GM19351 (cell line): ENCODE measurements at regions not wholly inside any gene's neighbourhood (a gene's known extent, or its start where the extent isn't known, plus 50 kb on each side); places are given as distances from the start of the nearest gene placed in this dataset.

Experiments used
- ATAC-seq: cut with Tn5 transposase; IDR thresholded peaks from one replicate; pipeline ENCODE4 v1.9.1; 2021; ENCODE audit warnings: mild to moderate bottlenecking, moderate library complexity; ENCODE audit not compliant: unreplicated experiment

DNA sequence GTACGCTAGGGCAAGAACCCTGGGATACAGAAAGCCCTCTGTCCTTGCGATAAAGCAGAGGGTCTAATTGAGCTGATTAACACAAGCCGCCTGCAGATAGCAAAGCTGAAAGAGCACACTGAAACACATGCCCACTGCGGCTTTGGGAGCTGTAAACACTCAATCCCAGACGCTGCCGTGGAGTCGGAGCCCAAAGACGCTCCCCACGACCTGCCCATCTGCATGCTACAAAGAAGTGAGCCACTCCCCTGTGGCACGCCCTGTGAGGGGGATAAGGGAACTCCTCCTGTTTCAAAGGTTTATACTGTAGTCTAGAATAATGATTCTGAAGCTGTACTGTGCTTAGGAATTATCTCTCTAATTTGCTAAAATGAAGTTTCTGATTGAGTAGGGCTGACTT is 985.6 kb upstream of the GHITM start:
- no peak for ATAC-seq

DNA sequence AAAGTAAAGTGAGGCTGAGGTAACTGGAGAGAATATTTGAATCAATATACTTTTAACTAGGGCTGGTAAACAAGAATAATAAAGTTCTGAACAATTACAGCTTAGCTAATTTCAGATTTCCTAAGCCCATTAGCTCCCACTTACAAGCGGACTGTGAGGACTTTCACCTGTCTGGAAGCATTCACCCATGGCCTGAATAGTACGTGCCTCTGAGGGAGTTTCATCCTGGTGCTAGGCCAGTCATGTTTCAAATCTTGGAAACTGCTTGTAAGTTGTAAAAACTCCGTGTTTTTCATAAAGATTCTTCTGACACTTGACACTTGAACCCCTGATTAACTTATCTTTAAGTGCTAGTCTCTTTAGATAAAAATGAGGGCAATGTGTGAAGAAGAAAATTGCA is 975.2 kb upstream of the GHITM start:
- ATAC-seq, result no peak

DNA sequence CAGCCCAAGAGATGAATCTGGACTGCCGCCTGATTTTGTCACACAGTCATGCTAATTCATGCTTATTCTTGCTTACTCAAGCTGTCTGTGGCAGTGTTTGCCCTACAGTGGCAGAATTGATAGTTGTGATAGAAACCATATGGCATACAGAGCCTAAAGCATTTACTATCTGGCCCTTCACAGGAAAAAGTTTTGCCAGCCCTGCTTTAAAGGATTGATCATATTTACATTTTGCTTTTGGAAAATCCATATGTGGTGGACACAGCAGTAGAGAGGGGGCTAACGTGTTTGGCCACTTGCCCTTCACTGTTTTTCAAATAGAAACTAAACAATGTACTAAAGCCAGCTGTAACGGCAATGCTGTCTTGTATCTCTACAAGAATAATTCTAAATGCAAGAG is 974.0 kb upstream of the GHITM start:
- no peak for ATAC-seq

DNA sequence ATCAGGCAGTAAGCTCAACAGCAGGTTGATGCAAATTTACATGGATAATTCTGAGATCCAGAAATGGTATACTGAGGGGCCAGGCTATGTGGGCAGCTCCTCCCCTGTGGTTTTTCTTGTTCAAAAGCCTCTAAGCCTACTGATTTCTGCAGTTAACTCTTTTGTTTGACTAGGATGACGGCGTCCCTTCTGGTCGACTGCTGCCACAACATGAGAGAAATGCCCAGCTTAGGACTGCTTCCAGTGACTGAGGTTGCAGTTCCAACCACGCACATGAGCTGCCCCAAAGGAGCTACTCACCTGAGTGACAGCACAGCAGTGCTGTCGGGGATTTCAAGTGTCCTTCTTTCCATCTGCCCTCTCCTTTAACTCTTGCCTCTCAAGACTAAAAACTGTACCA is 973.0 kb upstream of the GHITM start:
- no peak for ATAC-seq

DNA sequence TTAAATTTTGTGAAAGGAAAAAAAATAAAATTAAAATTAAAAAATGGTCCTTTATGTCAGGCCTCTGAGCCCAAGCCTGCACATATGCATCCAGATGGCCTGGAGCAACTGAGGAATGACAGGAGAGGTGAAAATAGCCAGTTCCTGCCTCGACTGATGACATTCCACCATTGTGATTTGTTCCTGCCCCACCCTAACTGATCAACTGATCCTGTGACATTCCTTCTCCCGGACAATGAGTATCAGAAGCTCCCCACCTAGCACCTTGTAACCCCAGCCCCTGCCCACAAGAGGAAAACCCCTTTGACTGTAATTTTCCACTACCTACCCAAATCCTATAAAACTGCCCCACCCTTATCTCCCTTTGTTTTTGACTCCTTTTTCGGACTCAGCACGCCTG is 972.2 kb upstream of the GHITM start:
- ATAC-seq, result no peak

DNA sequence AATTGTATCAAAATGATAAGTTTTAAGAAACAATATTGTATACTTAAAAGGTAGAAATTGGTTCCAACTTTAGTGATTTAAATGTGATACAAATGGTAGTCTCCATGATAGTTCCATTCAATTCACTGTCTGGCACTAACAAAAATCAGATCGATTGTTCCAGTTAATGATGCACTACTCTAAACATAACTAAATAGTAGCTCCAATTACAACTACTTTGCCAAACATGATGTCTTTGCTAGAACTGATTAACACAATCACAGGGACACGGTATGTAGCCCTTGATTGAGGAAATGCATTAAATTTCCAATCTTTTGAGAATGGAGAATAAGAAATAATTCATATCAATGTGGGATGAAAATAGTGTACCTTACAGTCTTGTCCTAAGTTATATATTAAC is 962.4 kb upstream of the GHITM start:
- ATAC-seq, result no peak

DNA sequence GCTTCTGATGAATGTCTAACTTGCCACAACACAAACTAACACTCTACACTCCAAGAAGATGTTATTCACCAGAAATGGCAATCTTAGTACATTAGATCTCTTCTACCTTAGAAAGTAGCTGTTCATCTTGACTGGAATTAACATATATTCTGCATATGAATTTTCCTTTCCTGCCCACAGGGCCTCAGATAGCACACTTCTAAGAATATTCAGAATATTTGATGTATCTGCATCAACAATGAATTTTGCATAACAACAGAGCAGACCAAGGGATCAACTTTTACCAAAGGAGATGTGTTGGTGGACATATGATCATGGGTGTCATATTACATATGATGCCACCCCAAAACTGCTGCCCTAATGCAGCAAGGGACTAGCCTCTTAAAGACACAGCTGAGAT is 960.8 kb upstream of the GHITM start:
- no peak for ATAC-seq

DNA sequence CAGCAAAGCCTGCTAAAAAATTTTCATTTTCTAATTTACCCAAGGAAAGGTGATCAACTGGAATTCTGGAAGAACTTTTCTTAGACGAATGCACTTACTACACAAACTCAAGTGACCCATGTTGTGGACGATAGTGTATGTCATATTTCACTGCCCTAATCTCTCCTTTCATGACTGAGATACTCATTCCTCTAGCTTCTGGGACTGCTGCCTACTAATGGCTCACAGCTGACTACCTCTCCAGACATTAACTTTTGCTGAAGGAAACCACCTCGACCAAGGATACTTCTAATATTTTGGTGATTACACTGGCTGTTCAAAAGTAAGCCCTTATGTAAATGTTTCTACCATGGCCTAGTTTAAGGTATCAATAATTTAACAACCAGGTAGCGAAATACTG is 959.9 kb upstream of the GHITM start:
- ATAC-seq, result no peak

DNA sequence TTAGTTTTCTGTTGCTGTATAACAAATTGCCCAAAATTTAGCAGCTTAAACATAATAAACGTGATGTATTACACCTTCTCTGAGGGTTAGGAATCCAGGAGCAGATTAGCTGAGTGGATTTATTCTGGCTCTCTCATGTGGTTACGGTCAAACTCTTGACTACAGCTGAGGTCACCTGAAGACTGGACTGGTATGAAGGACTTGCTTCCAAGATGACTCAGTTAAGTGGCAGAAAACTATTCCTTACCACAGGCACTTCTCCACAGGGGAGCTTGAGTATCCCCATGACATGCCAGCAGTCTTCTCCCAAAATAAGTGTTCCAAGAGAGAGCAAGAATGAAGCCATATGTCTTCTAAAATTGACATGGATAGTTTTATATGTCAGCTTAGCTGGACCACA is 957.2 kb upstream of the GHITM start:
- no peak for ATAC-seq

DNA sequence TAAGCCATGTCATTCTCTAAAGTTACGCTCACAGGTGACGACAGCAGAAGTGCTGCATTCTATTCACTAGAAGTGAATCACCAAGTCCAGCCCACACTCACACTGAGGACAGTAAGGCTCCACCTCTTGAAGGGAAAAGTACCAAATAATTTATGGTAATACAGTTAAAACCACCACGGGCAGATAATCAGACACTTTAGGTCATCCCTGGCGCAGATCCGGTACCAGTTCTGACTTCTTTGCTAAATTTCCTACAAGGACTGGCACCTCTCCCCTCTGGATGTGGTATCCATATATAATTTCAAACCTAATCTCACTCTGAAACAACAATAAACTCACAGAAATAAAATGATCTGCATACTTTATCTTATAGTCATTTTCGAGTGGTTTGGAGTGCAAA is 954.7 kb upstream of the GHITM start:
- no peak for ATAC-seq

DNA sequence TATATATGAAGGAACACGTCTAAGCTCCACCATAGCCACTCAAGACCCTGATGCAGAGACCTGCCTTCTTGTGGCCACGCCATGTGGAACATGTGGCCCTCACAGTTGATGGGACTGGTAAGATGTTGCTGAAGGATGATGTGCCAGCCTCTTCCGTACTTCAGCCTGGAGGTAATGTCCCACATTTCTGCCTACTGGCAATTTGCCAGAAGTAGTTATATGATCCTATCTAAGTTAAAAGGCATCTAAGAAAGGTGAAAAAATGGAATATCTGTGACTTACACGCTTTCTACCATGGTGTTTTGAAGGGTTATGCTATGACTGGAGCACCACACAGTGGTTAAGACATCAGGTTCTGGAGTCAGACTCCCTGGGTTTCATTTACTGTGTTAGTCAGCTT is 948.7 kb upstream of the GHITM start:
- ATAC-seq, result no peak

DNA sequence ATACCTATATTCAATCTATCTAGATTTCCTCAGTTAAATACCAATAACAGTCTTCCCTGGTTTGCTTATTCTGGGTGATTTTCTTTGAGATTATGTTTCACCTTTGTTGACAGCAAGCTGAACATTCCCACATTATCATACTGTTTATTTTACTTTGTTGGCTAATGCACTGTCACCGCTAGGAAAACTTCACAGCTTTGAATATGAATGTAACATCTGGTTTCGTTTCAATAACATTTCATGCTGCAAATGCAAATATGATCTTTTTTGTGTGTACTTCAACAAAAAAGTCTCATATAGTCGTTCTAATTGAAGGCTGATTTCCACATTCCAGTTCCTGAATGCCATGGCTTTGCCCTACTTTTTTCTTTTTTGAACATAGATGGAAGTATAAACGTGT is 946.3 kb upstream of the GHITM start:
- ATAC-seq, result no peak

DNA sequence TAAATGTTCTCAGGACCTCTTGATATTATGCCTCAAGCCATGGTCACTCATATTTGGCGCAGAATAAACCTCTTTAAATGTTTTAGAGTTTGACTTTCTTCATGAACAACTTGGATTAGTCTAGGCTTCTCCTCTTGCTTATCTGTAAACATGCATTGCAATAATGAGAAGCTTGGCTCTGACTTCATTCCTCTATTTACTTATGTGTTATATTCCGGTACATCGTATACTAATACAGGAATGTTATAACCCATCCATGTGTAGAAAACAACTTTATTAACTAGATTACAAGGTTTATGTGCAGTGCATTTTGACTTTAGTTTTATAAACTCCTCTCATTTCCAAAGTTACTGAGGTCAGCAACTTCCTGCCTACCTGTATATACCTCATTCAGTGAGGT is 944.3 kb upstream of the GHITM start:
- no peak for ATAC-seq

DNA sequence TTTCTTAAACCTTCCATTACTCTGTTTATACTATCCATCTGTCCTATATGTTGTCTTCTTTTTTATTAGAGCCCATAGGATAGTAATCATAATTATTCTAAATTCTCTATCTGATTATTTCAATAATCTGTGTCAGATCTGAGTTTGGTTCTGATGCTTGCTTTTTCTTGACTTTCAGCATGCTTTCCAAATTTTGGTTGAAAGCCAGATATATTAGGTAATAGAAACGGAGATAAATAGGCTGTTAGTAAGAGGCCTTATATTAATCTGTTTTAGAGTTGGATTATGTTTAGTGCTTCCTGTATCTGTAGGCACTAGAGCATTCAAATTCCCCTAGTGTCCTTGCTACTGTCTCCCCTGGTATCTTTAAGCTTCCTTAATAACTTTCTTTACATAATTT is 939.9 kb upstream of the GHITM start:
- ATAC-seq, result no peak

DNA sequence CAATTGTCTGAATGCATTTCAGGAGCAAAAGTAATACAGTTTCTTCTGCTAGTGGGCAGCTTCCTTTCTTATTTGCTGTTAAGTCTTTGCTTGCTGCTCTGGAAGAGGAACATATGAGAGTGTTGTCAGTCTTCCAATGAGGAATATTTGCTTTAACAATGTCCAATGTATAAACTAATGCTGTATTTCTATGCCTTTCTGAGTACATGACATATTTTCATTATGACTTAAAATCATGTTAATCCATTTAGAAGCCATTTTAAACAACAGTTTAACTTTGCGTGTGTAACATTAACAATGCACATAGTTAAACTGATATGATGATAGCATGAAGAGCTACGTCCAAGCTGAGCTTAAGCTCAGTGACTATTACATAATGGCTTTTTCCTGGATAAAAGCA is 933.4 kb upstream of the GHITM start:
- ATAC-seq, result no peak

DNA sequence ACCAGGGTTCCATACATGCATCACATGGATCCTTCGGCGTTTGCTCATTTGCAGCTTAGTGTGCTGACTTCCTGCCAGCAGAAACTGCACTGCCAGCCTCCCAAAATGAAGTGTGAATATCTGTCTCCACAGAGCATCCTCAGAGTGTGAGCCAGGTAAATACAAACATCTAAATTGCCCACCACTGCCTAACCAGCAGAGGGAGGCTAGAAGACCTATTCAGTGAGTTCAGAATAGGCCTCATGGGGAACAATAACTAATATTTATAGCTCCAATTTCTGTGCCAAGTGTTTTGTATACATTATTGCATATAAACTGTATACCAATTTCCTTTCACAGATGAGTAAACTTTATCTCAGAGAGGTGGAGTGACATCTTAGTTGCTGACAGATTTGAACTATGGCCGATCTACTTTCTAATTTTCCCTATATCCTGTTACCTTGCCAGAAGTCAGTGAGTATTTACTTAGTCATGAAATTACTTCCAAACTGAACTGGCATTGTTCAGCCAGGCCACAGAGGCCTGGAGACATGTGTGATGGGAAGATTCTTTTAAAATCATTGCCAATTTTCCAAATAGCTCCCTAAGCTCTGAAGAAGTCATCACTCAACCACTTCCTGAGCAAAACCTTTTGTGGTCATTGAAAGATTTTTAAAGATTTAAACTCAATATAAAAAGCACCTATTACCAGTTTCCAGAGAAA is 926.5 kb upstream of the GHITM start:
- no peak for ATAC-seq

DNA sequence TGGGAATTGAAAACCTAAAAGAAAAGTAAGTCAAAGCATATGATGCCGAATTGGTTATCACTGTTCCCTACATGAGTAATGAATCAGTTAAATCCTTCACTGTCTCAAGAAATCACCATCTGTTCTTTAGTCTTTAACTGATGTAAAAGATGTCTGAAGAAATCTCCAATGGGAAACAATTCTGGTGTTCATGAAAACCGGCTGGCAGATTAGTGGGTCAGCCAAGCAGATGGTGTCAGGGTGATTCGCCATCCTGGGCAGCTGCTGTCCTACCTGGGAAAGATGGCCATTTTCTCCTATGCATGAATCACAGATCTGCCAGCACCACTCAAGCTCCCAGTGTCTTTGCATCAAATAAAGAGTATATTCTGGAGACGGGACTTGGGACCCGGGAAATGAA is 925.2 kb upstream of the GHITM start:
- no peak for ATAC-seq

DNA sequence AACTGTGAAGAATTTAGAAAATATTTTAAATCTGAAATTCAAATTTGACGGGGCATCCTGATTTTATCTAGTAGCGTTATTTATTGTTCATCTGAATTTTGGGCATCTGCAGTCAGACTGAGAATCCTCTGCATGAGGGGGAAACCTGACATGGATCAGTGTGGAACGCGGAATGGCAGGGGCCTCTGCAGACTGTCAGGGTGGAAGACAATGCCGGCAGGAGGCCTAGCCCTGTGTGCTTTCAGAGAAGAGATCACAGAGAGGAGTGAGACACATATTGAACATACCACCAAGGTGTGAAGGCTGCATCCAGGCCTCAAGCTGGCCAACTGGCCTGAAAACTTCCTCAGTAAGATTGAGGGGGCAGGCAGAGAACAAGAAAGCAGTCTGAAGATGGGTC is 921.1 kb upstream of the GHITM start:
- no peak for ATAC-seq

DNA sequence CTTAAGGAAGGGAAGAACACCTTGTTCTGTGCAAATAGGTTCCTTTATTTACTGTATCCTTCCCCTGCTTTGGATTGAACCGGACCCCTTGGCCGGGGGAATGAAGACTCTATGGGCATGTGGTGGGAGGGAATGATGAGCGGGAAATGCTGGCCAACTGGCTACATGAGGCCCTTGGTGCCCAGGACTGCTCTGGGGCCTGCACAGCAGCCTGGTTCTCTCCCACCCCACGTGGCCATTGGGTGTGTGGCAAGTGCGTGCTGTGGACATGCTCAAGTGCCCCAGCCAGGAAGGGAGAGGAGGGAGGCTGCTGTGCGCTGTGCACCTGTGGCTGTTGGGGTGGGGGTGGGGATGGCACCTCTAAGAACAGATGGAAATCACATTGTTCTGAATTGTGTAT is 917.0 kb upstream of the GHITM start:
- no peak for ATAC-seq

DNA sequence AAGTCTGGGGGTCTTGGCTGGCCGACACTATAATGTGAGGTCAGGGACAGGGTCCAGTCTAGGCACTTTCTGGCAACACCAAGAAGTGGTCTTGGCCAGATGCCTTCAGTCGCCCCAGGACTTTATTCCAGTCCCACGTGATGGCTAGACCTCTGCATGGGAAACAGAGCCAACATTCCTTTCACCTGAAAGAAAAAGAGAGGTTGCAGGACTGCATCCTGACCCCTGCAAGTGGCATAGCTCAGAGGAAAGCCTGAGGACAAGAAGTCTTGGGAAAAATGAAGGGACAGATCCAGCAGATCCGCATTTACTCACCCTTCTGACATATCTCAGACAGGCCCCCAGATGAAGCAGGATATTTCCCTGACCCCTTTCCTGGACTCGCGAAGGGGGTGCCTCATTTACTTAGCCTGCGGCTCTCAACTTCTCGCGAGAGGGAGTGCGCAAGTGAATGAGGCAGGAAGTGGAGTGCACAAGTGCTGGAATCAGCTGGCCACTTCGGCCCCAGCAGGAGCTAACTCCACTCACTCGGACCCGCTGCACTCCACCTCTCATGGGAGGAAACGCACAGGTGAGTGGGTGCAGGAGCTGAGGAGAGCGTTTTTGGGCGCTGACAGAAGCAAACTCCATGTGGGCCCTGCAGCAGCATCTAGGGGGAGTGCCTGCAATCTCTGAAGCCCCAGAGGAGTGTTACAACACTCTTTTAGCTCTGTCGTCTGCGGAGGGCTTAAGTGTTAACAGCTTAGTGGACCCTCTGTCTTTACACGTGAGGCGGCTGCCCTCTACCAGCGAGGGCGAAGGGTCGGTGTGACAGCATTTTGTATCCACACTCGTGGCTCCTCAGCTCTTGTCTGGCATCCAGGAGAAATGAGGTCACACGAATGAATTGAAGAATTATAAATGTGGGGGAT is 916.2 kb upstream of the GHITM start:
- ATAC-seq, result no peak

DNA sequence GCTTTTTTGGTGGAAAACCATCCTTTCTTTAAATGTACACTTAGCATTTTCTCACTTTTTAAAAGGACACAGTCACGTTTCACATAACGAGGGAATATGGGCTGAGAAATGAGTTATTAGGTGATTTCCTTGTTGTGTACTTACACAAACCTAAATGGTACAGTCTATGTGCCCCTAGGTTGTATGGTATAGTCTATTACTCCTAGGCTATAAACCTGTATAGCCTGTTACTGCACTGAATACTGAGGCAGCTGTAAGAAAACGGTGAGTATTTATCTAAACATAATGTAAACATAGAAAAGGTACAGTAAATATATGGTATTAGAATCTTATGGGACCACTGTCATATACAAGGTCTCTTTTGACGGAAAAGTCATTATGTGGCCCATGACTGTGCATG is 913.5 kb upstream of the GHITM start:
- ATAC-seq, result no peak

DNA sequence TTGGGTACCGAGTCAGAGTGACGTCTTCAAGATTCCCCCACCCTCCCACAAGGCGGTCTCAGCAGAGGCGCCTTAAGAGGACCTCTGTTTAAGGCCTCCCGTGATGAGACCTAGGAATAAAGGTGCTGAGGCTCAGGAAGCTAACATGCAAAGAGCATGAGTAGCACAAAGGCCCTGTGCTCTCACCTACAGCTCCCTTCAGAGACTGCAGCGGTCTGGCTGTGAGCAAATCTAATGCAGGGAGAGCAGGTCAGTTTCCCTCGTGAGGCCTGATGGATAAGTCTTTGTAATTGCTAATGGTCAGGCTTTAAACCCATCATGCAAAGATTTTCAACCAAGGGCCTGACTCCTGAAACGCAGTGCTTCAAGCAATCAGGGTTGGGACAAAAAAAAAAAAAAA is 909.3 kb upstream of the GHITM start:
- ATAC-seq, result no peak

DNA sequence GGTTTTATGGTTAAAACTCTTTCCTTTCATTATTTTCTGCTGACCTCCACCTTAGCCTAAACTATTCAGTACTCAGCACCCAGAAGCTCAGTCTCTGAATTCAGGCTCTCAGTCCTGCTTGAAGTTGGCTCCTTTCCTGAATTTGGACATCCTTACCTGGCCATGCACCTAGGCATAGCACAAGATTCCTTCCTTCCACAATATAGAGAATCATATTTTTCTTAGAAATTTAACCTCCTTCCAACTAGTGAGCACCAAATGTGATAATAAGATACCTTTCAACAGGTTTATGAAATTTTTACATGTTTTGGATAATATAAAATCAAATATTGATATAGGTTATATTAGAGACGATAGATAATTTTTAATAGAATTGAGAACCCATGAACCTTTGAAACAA is 905.6 kb upstream of the GHITM start:
- no peak for ATAC-seq
